GM23338 (cell line): ENCODE measurements at regions not wholly inside any gene's neighbourhood (a gene's known extent, or its start where the extent isn't known, plus 50 kb on each side); places are given as distances from the start of the nearest gene placed in this dataset.

Experiments
- ATAC-seq: fragments of 200-7000 bp; cut with Tn5 transposase; 3 replicates; pipeline ENCODE4 v1.9.1; 2020
- DNase-seq: peaks from one replicate; pipeline ENCODE4 v3.0.0-alpha.2; 2015; ENCODE audit warnings: low spot score
- H2AFZ ChIP-seq: fragments of 200-600 bp; sonication (generic); 2 replicates; pipeline ENCODE4 v1.8.0; 2016; ENCODE audit warnings: antibody characterized with exemption, mild to moderate bottlenecking, moderate library complexity
- H3F3A ChIP-seq: fragments of 200-600 bp; sonication (generic); replicated peaks from 2 replicates; pipeline ENCODE4 v1.8.0; 2017; ENCODE audit warnings: antibody characterized with exemption, mixed run types, low read depth
- H3K27ac ChIP-seq: fragments of 200-600 bp; sonication (generic); 2 replicates; pipeline ENCODE4 v1.6.1; 2016; ENCODE audit warnings: low read depth
- H3K27me3 ChIP-seq: fragments of 200-600 bp; sonication (generic); 2 replicates; pipeline ENCODE4 v1.8.0; 2016; ENCODE audit warnings: mild to moderate bottlenecking, mixed run types, moderate library complexity; ENCODE audit not compliant: insufficient read depth
- H3K36me3 ChIP-seq: fragments of 200-600 bp; sonication (generic); 2 replicates; pipeline ENCODE4 v1.8.0; 2016; ENCODE audit warnings: mild to moderate bottlenecking; ENCODE audit not compliant: insufficient read depth
- H3K4me1 ChIP-seq: fragments of 200-600 bp; sonication (generic); 2 replicates; pipeline ENCODE4 v1.8.0; 2016; ENCODE audit warnings: mild to moderate bottlenecking, moderate library complexity; ENCODE audit not compliant: insufficient read depth
- H3K4me2 ChIP-seq: fragments of 200-600 bp; sonication (generic); 2 replicates; pipeline ENCODE4 v1.7.1; 2017; ENCODE audit warnings: mixed run types
- H3K4me3 ChIP-seq: fragments of 200-600 bp; sonication (generic); 2 replicates; pipeline ENCODE4 v1.6.1; 2016; ENCODE audit warnings: mixed run types
- H3K79me2 ChIP-seq: fragments of 200-600 bp; sonication (generic); replicated peaks from 2 replicates; pipeline ENCODE4 v1.8.0; 2017; ENCODE audit warnings: mild to moderate bottlenecking; ENCODE audit not compliant: insufficient read depth
- H3K9me2 ChIP-seq: fragments of 200-600 bp; sonication (generic); 2 replicates; pipeline ENCODE4 v1.8.0; 2017; ENCODE audit not compliant: insufficient read depth
- H4K20me1 ChIP-seq: fragments of 200-600 bp; sonication (generic); replicated peaks from 2 replicates; pipeline ENCODE4 v1.8.0; 2017; ENCODE audit warnings: mild to moderate bottlenecking; ENCODE audit not compliant: insufficient read depth
- H3K27ac Mint-ChIP-seq: 2 replicates; pipeline ENCODE4 v1.8.0; 2020; ENCODE audit warnings: inconsistent platforms, mild to moderate bottlenecking, moderate library complexity, mixed read lengths
- H3K27me3 Mint-ChIP-seq: 3 replicates; pipeline ENCODE4 v1.8.0; 2022; ENCODE audit warnings: low read depth, mild to moderate bottlenecking, moderate library complexity, mixed read lengths, inconsistent platforms; ENCODE audit not compliant: insufficient read depth, poor library complexity
- H3K36me3 Mint-ChIP-seq: 3 replicates; pipeline ENCODE4 v1.8.0; 2021; ENCODE audit warnings: low read depth, mild to moderate bottlenecking, inconsistent platforms, moderate library complexity, mixed read lengths
- H3K4me1 Mint-ChIP-seq: 3 replicates; pipeline ENCODE4 v1.8.0; 2020; ENCODE audit warnings: mild to moderate bottlenecking, inconsistent platforms, mixed read lengths
- H3K4me3 Mint-ChIP-seq: 3 replicates; pipeline ENCODE4 v1.8.0; 2021; ENCODE audit warnings: moderate library complexity, mild to moderate bottlenecking, inconsistent platforms, mixed read lengths
- H3K9me3 Mint-ChIP-seq: 3 replicates; pipeline ENCODE4 v1.8.0; 2020; ENCODE audit warnings: moderate library complexity, mild to moderate bottlenecking, inconsistent platforms, mixed read lengths
- CREB1 ChIP-seq: fragments of 250-450 bp; sonication (Bioruptor Pico); IDR thresholded peaks from 2 replicates; pipeline ENCODE4 v1.5.0; 2020; ENCODE audit warnings: low read depth, mild to moderate bottlenecking, moderate library complexity
- EZH2 ChIP-seq: fragments of 200-600 bp; sonication (generic); IDR thresholded peaks from one replicate; pipeline ENCODE4 v1.8.0; 2017; ENCODE audit warnings: antibody characterized with exemption, mild to moderate bottlenecking, low read depth; ENCODE audit not compliant: unreplicated experiment
- EZH2phosphoT487 ChIP-seq: fragments of 200-600 bp; sonication (generic); IDR thresholded peaks from one replicate; pipeline ENCODE4 v1.8.1; 2018; ENCODE audit warnings: antibody characterized with exemption; ENCODE audit not compliant: unreplicated experiment
- JUNB ChIP-seq: IDR thresholded peaks from one replicate; pipeline ENCODE4 v1.6.1; 2016; ENCODE audit warnings: antibody characterized with exemption; ENCODE audit not compliant: unreplicated experiment
- NANOG ChIP-seq: IDR thresholded peaks from 2 replicates; pipeline ENCODE4 v1.6.1; 2016; ENCODE audit warnings: antibody characterized with exemption, borderline replicate concordance
- POLR2AphosphoS5 ChIP-seq: IDR thresholded peaks from 2 replicates; pipeline ENCODE4 v1.6.1; 2016; ENCODE audit warnings: antibody characterized with exemption, low read depth
- STAT1 ChIP-seq: IDR thresholded peaks from one replicate; pipeline ENCODE4 v1.6.1; 2016; ENCODE audit warnings: antibody characterized with exemption; ENCODE audit not compliant: unreplicated experiment
- ZNF114 ChIP-seq: fragments of 250-450 bp; sonication (Bioruptor Pico); IDR thresholded peaks from 2 replicates; pipeline ENCODE4 v1.5.0; 2020; ENCODE audit warnings: mild to moderate bottlenecking, moderate library complexity
- ZNF331 ChIP-seq: fragments of 250-450 bp; sonication (Bioruptor Pico); IDR thresholded peaks from 2 replicates; pipeline ENCODE4 v1.5.0; 2020; ENCODE audit warnings: low read depth, mild to moderate bottlenecking, moderate library complexity
- TF ChIP-seq, protein P1 (sequence below): IDR thresholded peaks from one replicate; pipeline ENCODE4 v1.6.1; 2018; ENCODE audit warnings: antibody characterized with exemption; ENCODE audit not compliant: unreplicated experiment
- TF ChIP-seq, protein P2 (sequence below), 2 experiments: fragments of 200-600 bp in 1 of 2; sonication (generic) in 1 of 2; conservative IDR thresholded peaks; 2 replicates each; pipeline versions ENCODE4 v1.5.1 to v1.6.1; 2016 to 2017; ENCODE audit warnings: antibody characterized with exemption in 2 of 2, low read depth in 2 of 2, mild to moderate bottlenecking in 2 of 2, moderate library complexity in 1 of 2
- TF ChIP-seq, protein P3 (sequence below): IDR thresholded peaks from 2 replicates; pipeline ENCODE4 v1.6.1; 2016; ENCODE audit warnings: antibody characterized with exemption
- TF ChIP-seq, protein P4 (sequence below): fragments of 250-450 bp; sonication (Bioruptor Pico); IDR thresholded peaks from 2 replicates; pipeline ENCODE4 v1.5.0; 2020; ENCODE audit warnings: mild to moderate bottlenecking, moderate library complexity

DNA sequence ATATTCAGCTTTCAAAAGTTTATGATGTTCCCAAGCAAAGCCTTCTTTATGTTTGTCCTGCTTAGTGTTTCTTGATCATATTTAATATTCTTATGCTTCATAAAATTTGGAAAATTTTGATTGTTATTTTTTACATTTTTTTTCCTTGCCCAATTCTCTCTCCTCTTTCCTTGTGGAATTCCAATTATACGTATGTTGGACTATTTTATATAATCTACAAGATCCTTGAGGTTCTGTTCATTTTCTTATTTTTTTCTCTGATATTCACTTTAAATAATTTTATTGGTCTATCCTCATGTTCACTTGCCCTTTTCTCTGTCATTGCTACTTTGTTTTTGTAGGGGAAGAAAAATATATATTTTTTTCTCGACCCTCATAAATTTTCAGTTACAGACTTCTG lies 167.7 kb downstream of the DYRK2 start:
- Histone ChIP-seq H3K4me2 (no peak overlapping the region), H3K79me2 (no peaks in the 10 kb centered on the region), H3F3A (no peaks in the 10 kb centered on the region), H3K4me1 (no peaks in the 10 kb centered on the region), H3K4me3 (no peak overlapping the region), H3K27me3 (no peaks in the 10 kb centered on the region), H3K36me3 (peaks cover 9% of the 10 kb centered on the region), H3K27ac (no peak overlapping the region), H3K9me2 (no peaks in the 10 kb centered on the region), H2AFZ (no peak overlapping the region), H4K20me1 (no peaks in the 10 kb centered on the region)
- H3K27ac Mint-ChIP-seq = no peak overlapping the region
- peaks cover 29% of the 10 kb centered on the region for H3K9me3 Mint-ChIP-seq
- peaks cover 8% of the 10 kb centered on the region; the same call in 2 of the 3 replicates for H3K36me3 Mint-ChIP-seq
- ATAC-seq (no peak), DNase-seq (peak; percentile 35)
- H3K4me1 Mint-ChIP-seq = no peaks in the 10 kb centered on the region
- TF ChIP-seq CREB1 (CRISPR knock-in tag) (no peak), NANOG (no peak), ZNF331 (CRISPR knock-in tag) (no peak), POLR2AphosphoS5 (no peak), EZH2phosphoT487 (no peak), JUNB (no peak), EZH2 (no peak), ZNF114 (CRISPR knock-in tag) (no peak), STAT1 (no peak)
- TF ChIP-seq, protein P1, sequence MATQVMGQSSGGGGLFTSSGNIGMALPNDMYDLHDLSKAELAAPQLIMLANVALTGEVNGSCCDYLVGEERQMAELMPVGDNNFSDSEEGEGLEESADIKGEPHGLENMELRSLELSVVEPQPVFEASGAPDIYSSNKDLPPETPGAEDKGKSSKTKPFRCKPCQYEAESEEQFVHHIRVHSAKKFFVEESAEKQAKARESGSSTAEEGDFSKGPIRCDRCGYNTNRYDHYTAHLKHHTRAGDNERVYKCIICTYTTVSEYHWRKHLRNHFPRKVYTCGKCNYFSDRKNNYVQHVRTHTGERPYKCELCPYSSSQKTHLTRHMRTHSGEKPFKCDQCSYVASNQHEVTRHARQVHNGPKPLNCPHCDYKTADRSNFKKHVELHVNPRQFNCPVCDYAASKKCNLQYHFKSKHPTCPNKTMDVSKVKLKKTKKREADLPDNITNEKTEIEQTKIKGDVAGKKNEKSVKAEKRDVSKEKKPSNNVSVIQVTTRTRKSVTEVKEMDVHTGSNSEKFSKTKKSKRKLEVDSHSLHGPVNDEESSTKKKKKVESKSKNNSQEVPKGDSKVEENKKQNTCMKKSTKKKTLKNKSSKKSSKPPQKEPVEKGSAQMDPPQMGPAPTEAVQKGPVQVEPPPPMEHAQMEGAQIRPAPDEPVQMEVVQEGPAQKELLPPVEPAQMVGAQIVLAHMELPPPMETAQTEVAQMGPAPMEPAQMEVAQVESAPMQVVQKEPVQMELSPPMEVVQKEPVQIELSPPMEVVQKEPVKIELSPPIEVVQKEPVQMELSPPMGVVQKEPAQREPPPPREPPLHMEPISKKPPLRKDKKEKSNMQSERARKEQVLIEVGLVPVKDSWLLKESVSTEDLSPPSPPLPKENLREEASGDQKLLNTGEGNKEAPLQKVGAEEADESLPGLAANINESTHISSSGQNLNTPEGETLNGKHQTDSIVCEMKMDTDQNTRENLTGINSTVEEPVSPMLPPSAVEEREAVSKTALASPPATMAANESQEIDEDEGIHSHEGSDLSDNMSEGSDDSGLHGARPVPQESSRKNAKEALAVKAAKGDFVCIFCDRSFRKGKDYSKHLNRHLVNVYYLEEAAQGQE = no peak
- TF ChIP-seq, protein P2, sequence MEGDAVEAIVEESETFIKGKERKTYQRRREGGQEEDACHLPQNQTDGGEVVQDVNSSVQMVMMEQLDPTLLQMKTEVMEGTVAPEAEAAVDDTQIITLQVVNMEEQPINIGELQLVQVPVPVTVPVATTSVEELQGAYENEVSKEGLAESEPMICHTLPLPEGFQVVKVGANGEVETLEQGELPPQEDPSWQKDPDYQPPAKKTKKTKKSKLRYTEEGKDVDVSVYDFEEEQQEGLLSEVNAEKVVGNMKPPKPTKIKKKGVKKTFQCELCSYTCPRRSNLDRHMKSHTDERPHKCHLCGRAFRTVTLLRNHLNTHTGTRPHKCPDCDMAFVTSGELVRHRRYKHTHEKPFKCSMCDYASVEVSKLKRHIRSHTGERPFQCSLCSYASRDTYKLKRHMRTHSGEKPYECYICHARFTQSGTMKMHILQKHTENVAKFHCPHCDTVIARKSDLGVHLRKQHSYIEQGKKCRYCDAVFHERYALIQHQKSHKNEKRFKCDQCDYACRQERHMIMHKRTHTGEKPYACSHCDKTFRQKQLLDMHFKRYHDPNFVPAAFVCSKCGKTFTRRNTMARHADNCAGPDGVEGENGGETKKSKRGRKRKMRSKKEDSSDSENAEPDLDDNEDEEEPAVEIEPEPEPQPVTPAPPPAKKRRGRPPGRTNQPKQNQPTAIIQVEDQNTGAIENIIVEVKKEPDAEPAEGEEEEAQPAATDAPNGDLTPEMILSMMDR (conservative IDR thresholded peaks at IDR 0.05; ENCODE audit: low read depth in 2 of 2) = no peak
- TF ChIP-seq, protein P3, sequence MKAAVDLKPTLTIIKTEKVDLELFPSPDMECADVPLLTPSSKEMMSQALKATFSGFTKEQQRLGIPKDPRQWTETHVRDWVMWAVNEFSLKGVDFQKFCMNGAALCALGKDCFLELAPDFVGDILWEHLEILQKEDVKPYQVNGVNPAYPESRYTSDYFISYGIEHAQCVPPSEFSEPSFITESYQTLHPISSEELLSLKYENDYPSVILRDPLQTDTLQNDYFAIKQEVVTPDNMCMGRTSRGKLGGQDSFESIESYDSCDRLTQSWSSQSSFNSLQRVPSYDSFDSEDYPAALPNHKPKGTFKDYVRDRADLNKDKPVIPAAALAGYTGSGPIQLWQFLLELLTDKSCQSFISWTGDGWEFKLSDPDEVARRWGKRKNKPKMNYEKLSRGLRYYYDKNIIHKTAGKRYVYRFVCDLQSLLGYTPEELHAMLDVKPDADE = no peak
- TF ChIP-seq, protein P4, sequence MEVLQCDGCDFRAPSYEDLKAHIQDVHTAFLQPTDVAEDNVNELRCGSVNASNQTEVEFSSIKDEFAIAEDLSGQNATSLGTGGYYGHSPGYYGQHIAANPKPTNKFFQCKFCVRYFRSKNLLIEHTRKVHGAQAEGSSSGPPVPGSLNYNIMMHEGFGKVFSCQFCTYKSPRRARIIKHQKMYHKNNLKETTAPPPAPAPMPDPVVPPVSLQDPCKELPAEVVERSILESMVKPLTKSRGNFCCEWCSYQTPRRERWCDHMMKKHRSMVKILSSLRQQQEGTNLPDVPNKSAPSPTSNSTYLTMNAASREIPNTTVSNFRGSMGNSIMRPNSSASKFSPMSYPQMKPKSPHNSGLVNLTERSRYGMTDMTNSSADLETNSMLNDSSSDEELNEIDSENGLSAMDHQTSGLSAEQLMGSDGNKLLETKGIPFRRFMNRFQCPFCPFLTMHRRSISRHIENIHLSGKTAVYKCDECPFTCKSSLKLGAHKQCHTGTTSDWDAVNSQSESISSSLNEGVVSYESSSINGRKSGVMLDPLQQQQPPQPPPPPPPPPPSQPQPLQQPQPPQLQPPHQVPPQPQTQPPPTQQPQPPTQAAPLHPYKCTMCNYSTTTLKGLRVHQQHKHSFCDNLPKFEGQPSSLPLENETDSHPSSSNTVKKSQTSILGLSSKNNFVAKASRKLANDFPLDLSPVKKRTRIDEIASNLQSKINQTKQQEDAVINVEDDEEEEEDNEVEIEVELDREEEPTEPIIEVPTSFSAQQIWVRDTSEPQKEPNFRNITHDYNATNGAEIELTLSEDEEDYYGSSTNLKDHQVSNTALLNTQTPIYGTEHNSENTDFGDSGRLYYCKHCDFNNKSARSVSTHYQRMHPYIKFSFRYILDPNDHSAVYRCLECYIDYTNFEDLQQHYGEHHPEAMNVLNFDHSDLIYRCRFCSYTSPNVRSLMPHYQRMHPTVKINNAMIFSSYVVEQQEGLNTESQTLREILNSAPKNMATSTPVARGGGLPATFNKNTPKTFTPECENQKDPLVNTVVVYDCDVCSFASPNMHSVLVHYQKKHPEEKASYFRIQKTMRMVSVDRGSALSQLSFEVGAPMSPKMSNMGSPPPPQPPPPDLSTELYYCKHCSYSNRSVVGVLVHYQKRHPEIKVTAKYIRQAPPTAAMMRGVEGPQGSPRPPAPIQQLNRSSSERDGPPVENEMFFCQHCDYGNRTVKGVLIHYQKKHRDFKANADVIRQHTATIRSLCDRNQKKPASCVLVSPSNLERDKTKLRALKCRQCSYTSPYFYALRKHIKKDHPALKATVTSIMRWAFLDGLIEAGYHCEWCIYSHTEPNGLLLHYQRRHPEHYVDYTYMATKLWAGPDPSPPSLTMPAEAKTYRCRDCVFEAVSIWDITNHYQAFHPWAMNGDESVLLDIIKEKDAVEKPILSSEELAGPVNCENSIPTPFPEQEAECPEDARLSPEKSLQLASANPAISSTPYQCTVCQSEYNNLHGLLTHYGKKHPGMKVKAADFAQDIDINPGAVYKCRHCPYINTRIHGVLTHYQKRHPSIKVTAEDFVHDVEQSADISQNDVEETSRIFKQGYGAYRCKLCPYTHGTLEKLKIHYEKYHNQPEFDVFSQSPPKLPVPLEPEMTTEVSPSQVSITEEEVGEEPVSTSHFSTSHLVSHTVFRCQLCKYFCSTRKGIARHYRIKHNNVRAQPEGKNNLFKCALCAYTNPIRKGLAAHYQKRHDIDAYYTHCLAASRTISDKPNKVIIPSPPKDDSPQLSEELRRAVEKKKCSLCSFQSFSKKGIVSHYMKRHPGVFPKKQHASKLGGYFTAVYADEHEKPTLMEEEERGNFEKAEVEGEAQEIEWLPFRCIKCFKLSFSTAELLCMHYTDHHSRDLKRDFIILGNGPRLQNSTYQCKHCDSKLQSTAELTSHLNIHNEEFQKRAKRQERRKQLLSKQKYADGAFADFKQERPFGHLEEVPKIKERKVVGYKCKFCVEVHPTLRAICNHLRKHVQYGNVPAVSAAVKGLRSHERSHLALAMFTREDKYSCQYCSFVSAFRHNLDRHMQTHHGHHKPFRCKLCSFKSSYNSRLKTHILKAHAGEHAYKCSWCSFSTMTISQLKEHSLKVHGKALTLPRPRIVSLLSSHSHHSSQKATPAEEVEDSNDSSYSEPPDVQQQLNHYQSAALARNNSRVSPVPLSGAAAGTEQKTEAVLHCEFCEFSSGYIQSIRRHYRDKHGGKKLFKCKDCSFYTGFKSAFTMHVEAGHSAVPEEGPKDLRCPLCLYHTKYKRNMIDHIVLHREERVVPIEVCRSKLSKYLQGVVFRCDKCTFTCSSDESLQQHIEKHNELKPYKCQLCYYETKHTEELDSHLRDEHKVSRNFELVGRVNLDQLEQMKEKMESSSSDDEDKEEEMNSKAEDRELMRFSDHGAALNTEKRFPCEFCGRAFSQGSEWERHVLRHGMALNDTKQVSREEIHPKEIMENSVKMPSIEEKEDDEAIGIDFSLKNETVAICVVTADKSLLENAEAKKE (CRISPR knock-in tag) = no peak
- H3K4me3 Mint-ChIP-seq = no peak overlapping the region
- peaks cover 4% of the 10 kb centered on the region for H3K27me3 Mint-ChIP-seq
